HG03354 (cell line): ENCODE measurements at regions not wholly inside any gene's neighbourhood (a gene's known extent, or its start where the extent isn't known, plus 50 kb on each side); places are given as distances from the start of the nearest gene placed in this dataset.

Source experiments
- ATAC-seq: cut with Tn5 transposase; IDR thresholded peaks from one replicate; pipeline ENCODE4 v1.9.1; 2021; ENCODE audit warnings: mild to moderate bottlenecking; ENCODE audit not compliant: unreplicated experiment, poor library complexity, severe bottlenecking

- ATAC-seq, result no peak
Observed at GRCh38 chr10:33448421-33449140, 114.1 kb upstream of the NRP1 start.

GRCh38 chr10:33441561-33441960 lies 107.1 kb upstream of the NRP1 start:
- ATAC-seq, result no peak

- no peak for ATAC-seq
Observed at GRCh38 chr10:33434933-33435332, 100.5 kb upstream of the NRP1 start.

GRCh38 chr10:33428682-33429081 lies 94.2 kb upstream of the NRP1 start:
- no peak for ATAC-seq

- no peak for ATAC-seq
Observed at GRCh38 chr10:33423154-33423529, 88.7 kb upstream of the NRP1 start.

- ATAC-seq, result no peak
Observed at GRCh38 chr10:33422471-33423153, 88.1 kb upstream of the NRP1 start.

GRCh38 chr10:33421789-33422462 lies 87.5 kb upstream of the NRP1 start:
- no peak for ATAC-seq

- ATAC-seq, result no peak
Observed at GRCh38 chr10:33419311-33419710, 84.8 kb upstream of the NRP1 start.

- no peak for ATAC-seq
Observed at GRCh38 chr10:33418301-33418700, 83.8 kb upstream of the NRP1 start.

- ATAC-seq, result no peak
Observed at GRCh38 chr10:33416691-33417090, 82.2 kb upstream of the NRP1 start.

GRCh38 chr10:33416209-33416608 lies 81.7 kb upstream of the NRP1 start:
- no peak for ATAC-seq

GRCh38 chr10:33414841-33415240 lies 80.4 kb upstream of the NRP1 start:
- ATAC-seq, result no peak

GRCh38 chr10:33412653-33413361 lies 78.3 kb upstream of the NRP1 start:
- no peak for ATAC-seq

- ATAC-seq, result no peak
Observed at GRCh38 chr10:33412241-33412640, 77.8 kb upstream of the NRP1 start.

GRCh38 chr10:33410860-33411234 lies 76.4 kb upstream of the NRP1 start:
- ATAC-seq, result no peak

- no peak for ATAC-seq
Observed at GRCh38 chr10:33410096-33410859, 75.8 kb upstream of the NRP1 start.

GRCh38 chr10:33406596-33406995 lies 72.1 kb upstream of the NRP1 start:
- ATAC-seq, result no peak

GRCh38 chr10:33402220-33403073 lies 68.0 kb upstream of the NRP1 start:
- ATAC-seq, result no peak

- ATAC-seq, result no peak
Observed at GRCh38 chr10:33401300-33401699, 66.8 kb upstream of the NRP1 start.
